CD4-positive, alpha-beta T cell treated with Interferon alpha-2 for 1 hour (primary cell): ENCODE measurements at regions not wholly inside any gene's neighbourhood (a gene's known extent, or its start where the extent isn't known, plus 50 kb on each side); places are given as distances from the start of the nearest gene placed in this dataset.

Experiments used
- DNase-seq, 2 donors: peaks; one replicate each; pipeline ENCODE4 v3.0.0-alpha.2; 2020 to 2022

GRCh38 chr13:22103046-22104027 lies 432.5 kb downstream of the FGF9 start:
- DNase-seq = no peak

GRCh38 chr13:22106058-22106457 lies 435.2 kb downstream of the FGF9 start:
- DNase-seq = no peak

GRCh38 chr13:22107549-22107948 lies 436.7 kb downstream of the FGF9 start:
- DNase-seq = no peak

DNA sequence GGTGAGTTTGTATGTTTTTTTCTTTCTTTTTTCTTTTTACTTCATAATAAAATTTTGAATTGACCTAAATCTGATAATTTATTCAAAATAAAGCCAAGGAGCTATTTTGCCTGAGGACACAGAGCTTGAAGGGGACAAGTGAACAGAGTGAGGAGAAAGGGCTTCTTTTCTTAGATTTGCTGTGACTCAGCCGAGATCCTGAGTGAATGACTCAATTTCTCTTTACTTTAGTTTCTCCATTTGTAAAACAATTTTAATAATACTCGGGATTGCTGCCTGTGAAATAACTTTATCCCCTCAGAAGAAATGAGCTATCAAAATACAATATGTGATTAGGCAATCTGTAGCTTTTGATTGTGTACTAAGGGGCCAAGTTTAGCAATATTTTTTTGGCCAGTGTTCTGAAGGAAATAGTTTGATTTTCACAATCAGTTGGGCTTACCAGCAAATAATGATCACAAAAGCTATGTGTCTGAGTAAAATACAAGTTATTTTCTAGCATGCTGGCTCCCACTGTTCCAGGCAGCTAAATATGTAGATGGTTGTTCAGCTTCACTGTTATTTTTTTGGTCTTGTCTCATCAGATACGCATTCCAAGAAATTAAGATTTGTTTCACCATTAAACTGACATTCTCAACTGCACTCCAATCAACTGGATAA lies 437.5 kb downstream of the FGF9 start:
- no peak for DNase-seq

- no peak for DNase-seq
These were observed 438.1 kb downstream of the FGF9 start for GRCh38 chr13:22108979-22109378.

DNA sequence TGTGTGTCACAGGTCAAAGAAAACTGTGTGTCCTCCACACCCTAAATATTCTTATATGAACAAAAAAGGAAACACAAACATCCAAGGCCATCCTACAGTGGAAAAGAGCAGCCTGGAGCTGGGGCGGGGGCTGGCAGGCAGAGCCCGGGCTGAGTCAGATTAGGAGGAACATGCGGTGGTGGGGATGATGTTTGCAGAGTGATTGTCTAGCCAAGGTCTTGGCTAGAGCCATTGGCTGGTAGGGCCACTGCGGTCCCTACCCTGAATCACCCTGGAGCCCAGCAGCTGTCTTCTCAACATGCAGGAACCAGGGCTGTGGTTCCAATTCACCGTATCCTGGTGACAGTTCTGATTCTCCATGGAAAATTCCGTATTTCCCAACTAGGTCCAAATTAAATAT lies 439.5 kb downstream of the FGF9 start:
- no peak for DNase-seq

GRCh38 chr13:22111152-22111783 lies 440.4 kb downstream of the FGF9 start:
- DNase-seq = peak in 1 of 2 donors; percentile 9

DNA sequence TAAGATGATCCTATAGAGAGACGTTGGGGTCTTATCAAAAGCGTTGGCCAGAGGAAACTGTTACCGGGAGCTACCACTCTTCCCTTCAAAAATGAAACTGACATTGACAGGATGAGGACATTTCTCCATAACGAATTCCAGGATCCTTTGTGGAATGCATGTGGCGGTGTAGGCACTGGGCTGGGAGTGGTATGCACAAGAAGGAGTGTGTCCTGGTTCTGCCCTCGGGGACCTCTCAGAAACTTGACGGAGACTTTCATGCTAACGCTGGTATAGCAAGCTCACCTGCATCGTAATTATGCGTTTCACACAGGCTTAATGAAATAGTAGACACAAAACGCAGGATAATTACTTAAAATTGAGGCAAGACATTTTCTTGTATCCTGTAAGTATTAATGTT lies 441.1 kb downstream of the FGF9 start:
- DNase-seq = no peak

GRCh38 chr13:22112956-22113745 lies 442.3 kb downstream of the FGF9 start:
- no peak for DNase-seq

DNA sequence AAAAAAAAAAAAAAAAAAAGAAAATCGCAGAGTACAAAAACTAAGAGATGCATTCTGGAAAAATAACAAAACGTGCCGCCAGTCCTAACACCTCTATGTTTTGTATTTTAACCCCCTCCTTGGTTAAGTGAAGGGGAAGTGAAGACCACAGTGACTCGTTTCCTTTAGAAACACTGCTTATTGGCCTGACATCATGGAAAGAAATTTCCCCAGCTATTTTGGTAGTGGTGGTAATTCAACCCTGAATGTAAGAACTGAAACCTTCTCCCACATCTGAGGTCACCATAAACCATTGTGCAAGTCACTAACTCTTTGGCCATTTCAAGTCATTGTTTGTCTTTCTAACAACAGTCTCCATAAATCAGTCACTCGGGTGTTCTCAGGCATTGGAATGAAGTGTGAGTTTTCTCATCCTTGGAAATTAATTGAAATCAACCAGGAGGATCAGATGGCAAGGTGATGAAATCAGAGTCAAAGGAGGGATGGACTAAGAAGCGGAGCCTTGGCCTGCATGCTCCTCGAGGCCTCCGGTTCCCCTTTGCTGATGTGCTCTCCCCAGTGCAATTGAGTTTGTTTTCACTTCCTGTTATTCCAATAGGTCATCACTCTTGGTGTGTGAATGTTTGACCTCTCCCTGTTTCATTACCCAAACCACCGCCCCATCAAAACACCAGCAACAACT lies 443.9 kb downstream of the FGF9 start:
- DNase-seq = peak; percentile 78 to 87

DNA sequence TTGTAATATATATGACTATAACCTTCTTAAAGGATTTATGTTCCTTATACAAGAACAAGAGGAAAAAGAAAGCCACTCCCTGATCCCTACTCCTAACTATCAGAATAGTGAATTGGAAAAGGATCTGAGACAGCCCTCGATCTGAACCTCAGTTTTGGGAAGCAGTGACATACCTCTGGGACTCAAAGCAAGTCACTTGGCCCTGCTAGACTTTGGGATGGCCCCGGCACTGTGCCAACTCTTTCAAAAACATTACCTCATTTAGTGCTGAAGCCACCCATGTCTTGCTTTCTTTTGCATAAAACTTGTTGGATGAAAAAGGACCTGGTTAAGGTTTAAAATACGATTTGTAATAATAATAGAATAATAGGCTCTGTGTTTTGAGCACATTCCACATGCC lies 447.3 kb downstream of the FGF9 start:
- DNase-seq = no peak

GRCh38 chr13:22120646-22121045 lies 449.8 kb downstream of the FGF9 start:
- no peak for DNase-seq

- DNase-seq = no peak
These were observed 450.4 kb downstream of the FGF9 start for GRCh38 chr13:22121146-22121739.

- peak; percentile 11 to 48 for DNase-seq
These were observed 455.7 kb downstream of the FGF9 start for GRCh38 chr13:22126433-22127021.

DNA sequence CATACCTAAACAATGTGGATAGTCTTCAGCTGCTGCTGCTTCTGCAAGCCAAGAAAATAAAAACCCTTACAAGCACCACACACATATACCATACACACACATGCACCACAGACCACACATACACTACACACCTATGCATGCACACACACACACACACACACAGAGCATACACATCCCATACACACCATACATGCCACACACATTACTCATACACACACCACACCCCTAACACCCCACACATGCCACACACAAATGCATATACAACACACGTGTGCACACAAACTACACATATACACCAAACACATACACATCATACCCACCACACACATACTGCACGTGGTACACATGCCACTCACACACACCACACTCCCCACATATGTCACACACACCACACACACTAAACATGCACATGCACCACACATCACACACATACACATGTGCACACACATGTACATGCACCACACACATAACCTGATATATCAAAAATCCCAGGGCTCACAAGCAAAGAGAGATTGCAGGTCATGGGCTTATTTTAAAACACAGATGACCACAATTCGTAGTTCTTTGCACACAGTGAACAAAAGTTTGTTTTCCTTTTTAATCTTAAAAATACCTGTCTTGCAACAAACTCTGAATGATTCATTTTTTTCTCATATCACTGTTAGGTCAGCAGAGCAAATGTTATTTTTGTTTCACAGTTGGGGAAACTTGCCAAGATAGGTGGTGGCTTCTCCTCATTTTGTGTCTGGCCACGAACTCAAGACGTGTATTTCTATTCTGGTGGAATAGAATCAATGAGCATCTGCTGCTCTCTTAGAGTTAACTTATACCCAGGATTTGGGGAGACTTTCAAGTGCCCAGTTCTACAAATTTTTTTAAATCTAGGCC lies 456.6 kb downstream of the FGF9 start:
- DNase-seq = no peak

DNA sequence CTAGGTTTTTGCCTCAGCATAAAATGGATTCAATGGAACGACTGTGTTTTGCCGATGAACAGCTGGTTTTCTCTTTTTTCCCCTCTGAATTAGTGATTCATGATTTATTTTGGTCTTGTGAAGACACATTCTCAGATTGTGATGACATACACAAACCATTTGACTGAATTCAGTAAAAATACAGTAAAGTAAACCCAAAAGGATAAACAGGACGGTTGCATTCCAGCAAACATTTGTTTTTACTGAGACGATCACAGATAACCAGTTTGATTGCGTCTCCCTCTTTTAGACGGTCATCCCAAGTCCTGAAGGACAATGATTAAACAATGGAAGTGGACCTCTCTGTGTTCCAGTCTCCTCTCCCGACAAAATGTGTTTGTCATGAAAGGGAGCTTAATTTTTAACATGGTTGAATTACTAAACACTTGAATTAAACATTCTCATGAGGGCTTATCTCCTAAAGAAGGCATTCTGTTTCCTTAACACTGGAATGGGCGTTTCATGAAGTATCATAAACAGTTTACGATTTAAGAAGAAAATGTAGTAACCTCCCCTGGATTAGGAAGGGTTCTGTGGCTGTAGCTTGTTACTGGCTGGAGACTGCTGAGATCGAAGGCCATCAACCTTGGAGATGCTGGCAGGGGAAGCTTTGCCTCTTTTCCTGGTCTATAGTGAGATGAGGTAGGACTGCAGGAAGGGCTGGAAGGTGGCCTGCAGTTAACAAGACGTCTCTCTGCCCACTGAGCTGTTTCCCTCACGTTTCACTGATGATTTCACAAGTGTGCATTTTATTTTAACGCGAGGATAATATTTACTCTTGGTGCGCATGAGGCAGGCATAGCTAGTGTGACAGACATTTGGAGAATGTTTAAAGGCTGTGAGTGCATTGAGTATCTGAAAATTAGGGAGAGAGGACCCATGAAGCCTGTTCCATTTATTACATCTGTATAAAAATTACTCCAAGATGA lies 457.9 kb downstream of the FGF9 start:
- no peak for DNase-seq

- no peak for DNase-seq
These were observed 459.4 kb downstream of the FGF9 start for GRCh38 chr13:22130254-22130653.

GRCh38 chr13:22134261-22134660 lies 463.4 kb downstream of the FGF9 start:
- DNase-seq = no peak

DNA sequence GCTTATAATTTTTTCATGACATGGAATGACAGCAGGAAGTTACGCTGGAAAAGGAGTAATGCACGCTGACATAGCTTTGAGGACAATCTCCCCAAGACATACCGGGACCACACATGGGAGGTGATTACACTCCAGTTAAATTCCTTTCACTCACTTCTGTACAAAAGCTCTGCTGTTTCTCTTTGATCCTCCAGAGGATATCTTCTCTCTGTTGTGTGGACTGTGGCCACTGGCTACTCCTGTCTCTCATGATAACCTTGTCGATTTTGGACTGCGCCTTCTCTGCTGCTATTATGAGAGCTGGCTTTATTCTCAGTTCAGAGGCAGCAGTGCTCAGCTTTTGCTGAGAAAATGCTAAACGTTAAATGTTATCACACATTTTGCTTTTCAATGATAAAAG lies 464.6 kb downstream of the FGF9 start:
- DNase-seq = no peak
